ENCODE measurements at regions not wholly inside any gene's neighbourhood (a gene's known extent, or its start where the extent isn't known, plus 50 kb on each side); places are given as distances from the start of the nearest gene placed in this dataset.
"Not testable (repeated sequence)": the region's sequence is repeated elsewhere in the genome, so short reads cannot be mapped to it uniquely, and the experiment has no call there.

GRCh38 chr16:77488652-77489051, 53.8 kb upstream of the ADAMTS18 start:
- FAIRE-seq, result no peak

DNA sequence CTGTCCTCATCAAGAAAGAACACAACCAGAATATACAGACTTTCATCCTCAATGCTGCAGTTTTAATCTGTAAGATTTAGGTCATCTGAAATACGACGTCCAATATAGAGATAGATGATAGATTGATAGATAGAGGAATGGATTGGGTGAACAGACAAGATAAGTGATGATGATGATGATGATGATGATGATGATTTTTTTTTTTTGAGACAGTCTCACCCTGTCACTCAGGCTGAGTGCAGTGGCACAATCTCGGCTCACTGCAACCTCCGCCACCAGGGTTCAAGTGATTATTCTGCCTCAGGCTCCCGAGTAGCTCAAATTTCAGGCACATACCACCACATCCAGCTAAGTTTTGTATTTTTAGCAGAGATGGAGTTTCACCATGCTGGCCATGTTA, 56.3 kb upstream of the ADAMTS18 start:
- FAIRE-seq, result no peak

DNA sequence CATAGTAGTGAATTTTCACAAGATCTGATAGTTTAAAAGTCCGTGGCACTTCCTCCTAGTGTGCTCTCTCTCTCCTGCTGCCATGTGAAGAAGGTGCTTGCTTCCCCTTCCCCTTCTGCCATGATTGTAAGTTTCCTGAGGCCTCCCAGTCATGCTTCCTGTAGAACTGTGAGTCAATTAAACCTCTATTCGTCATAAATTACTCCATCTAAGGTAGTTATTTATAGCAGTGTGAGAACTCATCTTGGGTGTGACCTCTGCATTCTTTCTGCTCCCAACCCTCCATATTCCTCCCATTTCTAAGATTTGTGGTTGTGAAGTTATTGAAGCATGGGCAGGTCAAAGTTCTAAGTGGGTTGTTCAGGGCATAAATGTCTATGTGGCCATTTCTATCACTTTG, 62.1 kb upstream of the ADAMTS18 start:
- no peak for FAIRE-seq

GRCh38 chr16:77499373-77500285, 64.8 kb upstream of the ADAMTS18 start:
- FAIRE-seq, result no peak

DNA sequence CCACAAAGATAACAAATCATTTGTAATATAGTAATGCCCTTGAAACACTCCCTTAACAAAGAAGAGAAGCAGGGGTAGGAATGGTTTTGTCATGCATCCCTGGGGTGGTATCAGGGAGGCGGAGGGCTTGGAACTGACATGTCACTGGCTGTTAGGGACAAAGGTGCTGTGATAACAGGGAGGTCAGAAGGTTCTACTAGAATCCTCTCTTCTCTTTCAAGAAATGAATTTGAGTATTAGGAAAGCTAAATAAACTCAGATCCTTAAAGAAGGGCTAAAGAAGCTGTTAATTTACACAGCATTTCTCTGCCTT, 65.4 kb upstream of the ADAMTS18 start:
- FAIRE-seq, result no peak

- FAIRE-seq, result no peak
Measured at GRCh38 chr16:77500934-77501664, 66.3 kb upstream of the ADAMTS18 start.

DNA sequence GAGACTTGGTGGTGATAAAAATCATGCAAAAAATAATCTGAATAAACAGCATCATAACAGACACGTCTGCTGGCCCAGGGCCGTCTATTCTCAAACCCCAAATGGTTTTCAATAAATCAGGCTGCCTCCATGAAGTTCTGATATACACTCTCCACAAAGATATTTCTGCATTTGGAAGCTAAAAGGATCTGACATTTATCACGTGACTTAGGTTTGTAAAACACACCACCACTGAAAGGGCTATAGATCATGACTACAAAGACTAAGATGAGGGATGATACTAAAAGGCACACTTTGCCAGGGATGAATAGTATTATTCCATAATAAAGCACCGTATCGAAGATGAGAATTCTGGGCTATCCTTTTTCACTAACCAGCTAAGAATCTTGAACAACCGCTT, 67.6 kb upstream of the ADAMTS18 start:
- FAIRE-seq, result no peak

- not testable (repeated sequence) for FAIRE-seq
Measured at GRCh38 chr16:77506492-77506891, 71.7 kb upstream of the ADAMTS18 start.

DNA sequence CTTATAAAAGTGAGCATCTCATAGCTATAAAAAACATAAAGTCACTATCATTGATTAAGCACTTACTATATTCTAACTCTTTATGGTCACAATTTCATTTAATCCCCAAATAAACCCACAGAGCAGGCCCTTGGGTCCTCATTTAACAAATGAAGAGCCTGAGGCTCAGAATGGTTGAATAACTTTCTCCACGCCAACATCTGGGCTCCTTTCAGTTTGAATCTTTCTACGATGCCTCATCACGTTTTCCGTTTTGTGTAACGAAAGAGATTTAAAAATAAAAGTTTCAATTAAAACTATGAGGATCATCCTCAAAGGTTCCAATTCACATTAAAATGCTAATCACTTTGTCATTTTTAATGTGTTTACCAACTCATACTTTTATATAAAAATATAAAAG, 74.2 kb upstream of the ADAMTS18 start:
- no peak for FAIRE-seq

GRCh38 chr16:77509796-77510195, 75.0 kb upstream of the ADAMTS18 start:
- no peak for FAIRE-seq

DNA sequence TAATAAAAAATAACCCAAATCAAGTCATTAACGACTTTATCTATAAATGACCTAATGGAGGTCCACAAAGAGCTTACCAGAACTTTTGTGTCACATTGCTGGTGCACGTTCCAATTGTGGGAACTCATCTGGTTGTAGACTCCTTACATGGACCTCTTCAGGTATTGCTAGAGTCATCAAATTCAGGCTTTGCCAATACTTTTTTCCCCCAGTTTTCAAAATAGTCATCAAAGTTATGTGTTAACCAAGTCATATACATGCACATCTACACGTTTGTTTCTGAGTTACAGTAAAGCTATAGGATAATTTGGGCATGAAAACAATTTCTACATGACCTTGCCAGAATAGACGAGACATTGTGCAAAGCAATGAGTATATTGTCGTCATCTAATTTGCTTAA, 76.2 kb upstream of the ADAMTS18 start:
- no peak for FAIRE-seq

DNA sequence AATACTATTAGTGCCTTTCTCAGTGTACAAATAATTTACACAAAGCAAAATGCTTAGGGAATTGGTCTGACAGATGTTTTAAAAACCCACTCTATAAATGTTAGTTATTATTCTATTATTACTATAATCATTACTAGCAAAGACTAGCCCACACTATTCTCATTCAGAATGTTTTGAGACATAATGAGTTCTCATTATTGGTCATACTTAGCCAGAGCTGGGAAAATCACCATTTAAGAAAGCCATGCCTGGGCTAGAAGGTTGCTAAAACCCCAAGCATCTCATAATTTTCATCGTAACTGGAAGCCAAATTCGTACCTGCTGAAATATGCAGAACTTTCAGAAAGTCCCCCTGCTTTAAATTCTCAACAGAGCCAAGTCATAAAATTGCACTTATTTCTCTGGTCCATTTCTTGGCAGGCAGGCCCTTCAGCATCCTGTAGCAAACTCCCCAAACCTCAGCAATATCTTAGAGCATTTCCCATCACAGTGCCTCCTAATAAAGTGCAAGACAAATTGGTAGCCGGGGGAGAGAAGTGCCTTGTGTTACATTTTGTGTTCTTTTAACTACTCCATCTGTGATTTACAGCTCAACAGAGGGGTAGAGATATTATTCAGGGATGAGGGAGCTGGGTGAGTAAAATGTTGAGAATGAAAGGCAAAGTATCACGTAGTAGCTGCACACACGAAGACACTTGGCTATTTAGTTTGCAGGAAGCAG, 79.8 kb upstream of the ADAMTS18 start:
- FAIRE-seq, result no peak

DNA sequence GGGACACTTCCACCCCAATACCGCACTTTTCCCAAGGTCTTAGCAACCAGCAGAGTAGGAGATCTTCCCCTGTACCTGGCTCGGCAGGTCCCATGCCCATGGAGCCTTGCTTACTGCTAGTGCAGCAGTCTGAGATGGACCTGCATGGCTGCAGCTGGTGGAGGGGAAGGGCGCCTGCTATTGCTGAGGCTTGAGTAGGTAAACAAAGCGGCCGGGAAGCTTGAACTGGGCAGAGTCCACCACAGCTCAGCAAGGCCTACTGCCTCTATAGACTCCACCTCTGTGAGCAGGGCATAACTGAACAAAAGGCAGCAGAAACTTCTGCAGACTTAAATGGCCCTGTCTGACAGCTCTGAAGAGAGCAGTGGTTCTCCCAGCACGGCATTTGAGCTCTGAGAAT, 90.4 kb upstream of the ADAMTS18 start:
- not testable (repeated sequence) for FAIRE-seq

DNA sequence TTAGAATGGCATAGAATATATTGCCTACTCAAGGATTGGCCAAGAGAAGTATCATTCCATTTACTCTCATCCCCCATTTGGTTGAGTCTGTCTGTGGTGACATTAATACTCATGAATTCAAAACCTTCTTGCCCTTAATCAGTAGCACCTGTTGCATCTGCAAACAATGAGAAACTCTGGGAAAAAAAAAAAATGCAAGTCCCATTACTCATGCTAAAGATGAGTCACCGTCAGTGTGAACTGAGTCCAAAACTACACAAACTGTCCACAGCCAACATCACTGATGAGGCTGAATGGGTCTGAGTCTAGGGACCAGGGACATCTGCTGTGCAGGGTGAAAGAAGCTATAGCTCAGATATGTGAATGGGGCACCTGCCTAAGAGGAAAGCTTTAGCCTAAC, 96.9 kb upstream of the ADAMTS18 start:
- FAIRE-seq, result no peak

DNA sequence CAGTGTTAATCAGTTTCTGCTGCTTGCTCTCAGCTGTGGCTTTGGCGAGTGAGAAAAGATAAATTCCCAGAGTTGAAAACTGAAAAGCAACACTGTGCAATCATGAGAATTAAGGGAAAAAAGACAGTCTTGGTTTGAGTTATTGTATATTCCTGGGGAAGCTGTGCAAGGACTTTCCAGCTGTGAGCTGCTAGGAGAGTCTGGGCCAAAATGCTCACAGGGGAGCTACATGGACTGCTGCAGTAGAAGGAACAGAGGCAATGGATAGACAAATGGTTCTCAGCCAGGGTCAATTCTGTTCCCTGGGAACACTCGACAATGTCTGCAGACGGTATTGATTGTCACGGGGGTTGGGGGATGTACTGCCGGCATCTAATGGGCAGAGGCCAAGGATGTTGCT, 102.0 kb upstream of the ADAMTS18 start:
- no peak for FAIRE-seq

DNA sequence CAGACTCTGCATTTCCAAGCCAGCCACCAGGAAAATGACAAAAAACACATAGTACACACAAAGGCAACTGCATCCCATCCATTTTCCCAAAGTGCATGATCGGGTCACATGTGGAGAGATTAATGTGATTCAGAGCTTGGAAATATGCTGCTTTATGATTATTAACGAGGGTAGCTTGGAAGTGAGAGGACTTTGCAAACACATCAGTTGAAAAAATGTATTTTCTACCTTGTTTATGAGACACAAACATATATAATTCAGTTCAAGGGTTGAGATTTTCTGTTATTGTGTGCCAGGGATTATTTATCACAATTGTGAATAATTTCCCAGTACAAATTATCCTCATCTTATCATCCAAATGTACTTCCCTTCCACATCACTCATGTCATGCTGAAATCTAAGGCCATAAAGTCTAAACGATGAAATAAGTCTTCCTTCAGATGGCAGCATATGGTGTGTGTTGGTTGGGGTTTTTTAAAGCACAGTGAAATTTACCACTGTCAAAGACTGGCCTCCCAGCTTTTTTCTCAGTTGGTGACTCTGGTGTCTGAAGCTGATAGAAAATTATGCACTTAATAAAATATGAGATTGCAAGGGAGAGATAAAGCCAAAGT, 104.7 kb upstream of the ADAMTS18 start:
- FAIRE-seq, result no peak

- FAIRE-seq, result no peak
Measured at GRCh38 chr16:77540646-77541045, 105.8 kb upstream of the ADAMTS18 start.

DNA sequence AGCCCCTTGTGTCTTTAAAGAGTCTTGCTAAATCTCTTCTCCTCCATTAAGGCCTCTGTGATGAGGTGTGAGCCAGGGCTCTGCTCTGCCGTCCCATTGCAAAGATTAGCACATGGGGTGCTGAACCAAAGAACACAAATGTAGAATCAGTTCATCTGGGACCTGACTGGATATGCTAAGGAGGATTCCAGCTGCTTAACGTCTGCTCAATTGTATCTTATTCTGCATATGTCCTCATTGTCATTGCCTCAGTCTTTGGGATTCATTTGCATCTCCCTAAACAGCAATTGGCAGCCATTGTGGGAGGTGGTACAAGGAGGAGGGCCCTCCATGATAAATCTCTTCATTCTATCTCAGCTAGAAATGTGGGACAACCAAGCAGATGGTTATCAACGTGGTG, 106.3 kb upstream of the ADAMTS18 start:
- no peak for FAIRE-seq

DNA sequence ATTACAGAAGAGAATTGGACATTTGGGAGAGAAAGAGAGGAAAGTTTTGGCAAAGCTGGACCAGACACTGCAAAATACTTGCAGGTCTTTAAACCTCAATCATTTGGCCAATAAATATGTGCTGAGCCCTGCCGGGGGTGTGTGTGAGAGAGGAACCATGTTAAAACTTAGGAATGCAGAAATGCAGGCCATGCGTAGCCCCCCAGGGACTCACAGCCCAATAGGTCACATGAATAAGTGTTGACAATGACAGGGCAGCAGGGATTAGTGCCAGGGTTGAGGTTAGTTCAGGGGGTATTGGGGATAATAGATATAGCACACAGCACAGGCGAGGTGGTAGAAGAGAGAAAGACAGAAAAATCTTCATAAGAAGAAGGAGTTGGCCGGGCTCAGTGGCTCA, 113.3 kb upstream of the ADAMTS18 start:
- FAIRE-seq, result no peak

- FAIRE-seq, result no peak
Measured at GRCh38 chr16:77548766-77549165, 113.9 kb upstream of the ADAMTS18 start.

DNA sequence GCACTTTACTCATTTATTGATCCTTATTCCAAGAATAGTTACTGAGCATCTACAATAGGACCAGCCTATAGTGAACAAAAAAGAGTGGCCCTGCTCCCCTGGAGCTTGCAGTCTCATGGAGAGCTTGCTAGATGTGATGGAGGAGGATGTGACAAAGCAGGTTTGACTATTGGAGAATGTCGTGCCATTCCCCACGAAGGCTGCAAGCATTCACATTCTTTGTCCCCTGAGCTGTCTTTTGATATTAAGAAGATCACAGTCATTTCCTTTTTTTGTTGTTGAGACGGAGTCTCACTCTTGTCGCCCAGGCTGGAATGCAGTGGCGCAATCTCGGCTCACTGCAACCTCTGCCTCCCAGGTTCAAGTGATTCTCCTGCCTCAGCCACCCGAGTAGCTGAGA, 115.0 kb upstream of the ADAMTS18 start:
- no peak for FAIRE-seq

GRCh38 chr16:77551357-77551756, 116.5 kb upstream of the ADAMTS18 start:
- no peak for FAIRE-seq

DNA sequence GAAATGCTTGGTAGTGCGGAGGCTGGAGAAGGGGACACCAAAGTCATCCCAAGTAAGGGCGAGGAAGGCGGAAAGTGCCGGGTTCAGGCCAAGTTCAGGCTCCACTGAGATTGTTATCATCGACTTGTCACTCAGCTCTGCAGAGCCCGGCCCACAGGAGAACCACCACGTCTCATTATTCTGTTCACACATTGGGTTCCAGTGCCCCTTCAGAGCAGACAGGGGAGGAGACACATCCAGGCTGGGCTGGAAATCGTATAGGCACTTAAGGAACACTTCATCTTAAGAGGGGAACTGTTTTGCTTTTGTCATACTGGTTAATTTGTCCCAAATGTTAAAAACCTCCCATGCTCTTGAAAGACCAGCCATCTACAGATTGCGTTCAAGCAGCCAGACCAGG, 118.3 kb upstream of the ADAMTS18 start:
- no peak for FAIRE-seq
